Spleen (tissue), 3 donors: ENCODE measurements at regions not wholly inside any gene's neighbourhood (a gene's known extent, or its start where the extent isn't known, plus 50 kb on each side); places are given as distances from the start of the nearest gene placed in this dataset.

ENCODE experiments used
- POLR2A ChIP-seq, 3 donors: fragments of 450-650 bp; IDR thresholded peaks; one replicate each; pipeline ENCODE4 v1.5.1; 2017; ENCODE audit warnings: antibody characterized with exemption in 3 of 3, mild to moderate bottlenecking in 1 of 3
- POLR2AphosphoS5 ChIP-seq, 3 donors: sonication (generic); formaldehyde crosslinking; IDR thresholded peaks; one replicate each; pipeline ENCODE4 v1.5.1; 2017; ENCODE audit warnings: antibody characterized with exemption in 3 of 3

GRCh38 chr9:82645600-82645999 is 417.3 kb downstream of the RASEF start:
- TF ChIP-seq POLR2A (IDR thresholded peaks at IDR 0.05) = no peak
- TF ChIP-seq POLR2AphosphoS5 (IDR thresholded peaks at IDR 0.05) = no peak
